Pancreas (tissue), 10 donors: ENCODE measurements at regions not wholly inside any gene's neighbourhood (a gene's known extent, or its start where the extent isn't known, plus 50 kb on each side); places are given as distances from the start of the nearest gene placed in this dataset.

ENCODE experiments used
- ATAC-seq, 4 donors: fragments of 200-7000 bp; cut with Tn5 transposase; one replicate each; pipeline versions ENCODE4 v1.8.0 to v1.9.1; 2020; ENCODE audit warnings: mild to moderate bottlenecking in 4 of 4, moderate library complexity in 4 of 4
- DNase-seq, 6 donors: peaks; one replicate each; pipeline ENCODE4 v3.0.0-alpha.2; 2020
- FAIRE-seq: peaks from 2 replicates; lab custom pipeline; 2012; peaks lifted over from hg19 to GRCh38; lab: Jason Lieb, UNC
- H3K27ac ChIP-seq, 4 donors: fragments of 200-600 bp; sonication (generic); 1 replicate in 3 of 4; 2 replicates in 1 of 4; pipeline versions ENCODE4 v1.5.0 to v1.8.0; 2020
- H3K27me3 ChIP-seq, 4 donors: fragments of 200-600 bp; one replicate each; pipeline ENCODE4 v1.8.0; 2021
- H3K36me3 ChIP-seq, 3 donors: fragments of 200-600 bp; sonication (generic) in 1 of 3; one replicate each; pipeline versions ENCODE4 v1.5.0 to v1.8.0; 2020 to 2021
- H3K4me1 ChIP-seq, 3 donors: fragments of 200-600 bp; one replicate each; pipeline ENCODE4 v1.8.0; 2021
- H3K4me3 ChIP-seq, 4 donors: fragments of 200-600 bp; sonication (generic) in 2 of 4; one replicate each; pipeline versions ENCODE4 v1.5.0 to v1.8.0; 2020 to 2021
- H3K9me3 ChIP-seq, 4 donors: fragments of 200-600 bp; one replicate each; pipeline ENCODE4 v1.8.0; 2021
- CTCF ChIP-seq, 4 donors: fragments of 200-600 bp; sonication (generic) in 3 of 4; IDR thresholded peaks; one replicate each; pipeline versions ENCODE4 v1.5.0 to v1.8.0; 2021; ENCODE audit warnings: antibody characterized with exemption in 4 of 4
- WGBS, 2 donors: extraction: QIAGEN DNeasy Blood & Tissue Kit; methylation state at CpG; one replicate each; pipeline ENCODE4 v1.1.7; 2013; 5-methylcytosine and 5-hydroxymethylcytosine counted together
- intact Hi-C, 3 donors: fragments of 100-400 bp; cut with DNase I; formaldehyde crosslinking; loops; one replicate each; pipeline versions ENCODE4 v1.11.1 to v1.14.2; 2022
- donor health status: healthy with polysubstance abuse.
- donor health status: DM: no; HTN: no; CAD: no; lungs with moderate emphysema.
- donor health status: DM: no; HTN: no; CAD: no.
- donor health status: control.
- donor health status: control.
- donor health status: Bipolar disorder and iron deficiency.
- donor health status: DM: yes; HTN: yes; CAD: no.
- donor health status: DM: no; HTN: no; CAD: no.
- donor health status: DM: no; HTN: no; CAD: no.
- donor health status: DM: yes; HTN: yes; CAD: no.

- TF ChIP-seq CTCF (IDR thresholded peaks at IDR 0.05), result no peak
- WGBS, 2 donors, result 89 to 90% methylated on average over 1 of the region's 1 CpG
Observed at GRCh38 chr2:208619993-208620392, 213.4 kb downstream of the PTH2R start.

GRCh38 chr2:208620487-208620978 is 213.9 kb downstream of the PTH2R start:
- TF ChIP-seq CTCF (IDR thresholded peaks at IDR 0.05), result no peak
- ATAC-seq, result no peak
- intact Hi-C loops, result no loop called here
- WGBS, 2 donors, result 55% methylated on average over 1 of the region's 1 CpG
- DNase-seq, result no peak
- H3K4me3 ChIP-seq, result no peak overlapping the region
- H3K27me3 ChIP-seq, result no peaks in the 10 kb centered on the region
- H3K36me3 ChIP-seq, result no peaks in the 10 kb centered on the region
- no peak overlapping the region for H3K27ac ChIP-seq
- H3K9me3 ChIP-seq, result no peaks in the 10 kb centered on the region
- peaks cover 0 to 3% (median 0%) of the 10 kb centered on the region in 3 donors for H3K4me1 ChIP-seq
- FAIRE-seq, result no peak

More at GRCh38 chr2:208619993-208620392, 213.4 kb downstream of the PTH2R start:
- Histone ChIP-seq H3K4me1 (peaks cover 0 to 3% (median 0%) of the 10 kb centered on the region in 3 donors), H3K27ac (no peak overlapping the region), H3K27me3 (no peaks in the 10 kb centered on the region), H3K4me3 (no peak overlapping the region), H3K9me3 (no peaks in the 10 kb centered on the region), H3K36me3 (no peaks in the 10 kb centered on the region)
- FAIRE-seq (no peak), ATAC-seq (no peak), DNase-seq (no peak)
- intact Hi-C loops, result no loop called here

- no peak for FAIRE-seq
- intact Hi-C loops, result no loop called here
- Histone ChIP-seq H3K27ac (no peak overlapping the region), H3K36me3 (no peaks in the 10 kb centered on the region), H3K27me3 (no peaks in the 10 kb centered on the region), H3K4me1 (no peaks in the 10 kb centered on the region), H3K9me3 (no peaks in the 10 kb centered on the region), H3K4me3 (no peak overlapping the region)
- 63 to 68% methylated on average over 2 of the region's 2 CpGs for WGBS, 2 donors
- no peak for DNase-seq
- no peak for TF ChIP-seq CTCF (IDR thresholded peaks at IDR 0.05)
- no peak for ATAC-seq
Observed at GRCh38 chr2:208627110-208627884, 220.7 kb downstream of the PTH2R start.

GRCh38 chr2:208627916-208628315 is 221.3 kb downstream of the PTH2R start:
- no peak for FAIRE-seq
- 48 to 50% methylated on average over 2 of the region's 2 CpGs for WGBS, 2 donors
- Histone ChIP-seq H3K36me3 (no peaks in the 10 kb centered on the region), H3K9me3 (no peaks in the 10 kb centered on the region), H3K27me3 (no peaks in the 10 kb centered on the region), H3K27ac (no peak overlapping the region), H3K4me1 (no peaks in the 10 kb centered on the region), H3K4me3 (no peak overlapping the region)
- ATAC-seq, result no peak
- intact Hi-C loops, result no loop called here
- no peak for DNase-seq
- TF ChIP-seq CTCF (IDR thresholded peaks at IDR 0.05), result no peak

- intact Hi-C loops, result no loop called here
- ATAC-seq, result peak in 3 of 4 donors; percentile 71 to 76 (median 74)
- DNase-seq, result no peak
- no peak overlapping the region for H3K4me3 ChIP-seq
- no peak for TF ChIP-seq CTCF (IDR thresholded peaks at IDR 0.05)
- H3K27me3 ChIP-seq, result no peaks in the 10 kb centered on the region
- no peaks in the 10 kb centered on the region for H3K4me1 ChIP-seq
- no peak overlapping the region for H3K27ac ChIP-seq
- FAIRE-seq, result no peak
- no peaks in the 10 kb centered on the region for H3K36me3 ChIP-seq
- no peaks in the 10 kb centered on the region for H3K9me3 ChIP-seq
Observed at GRCh38 chr2:208638059-208638458, 231.5 kb downstream of the PTH2R start.
